HFF-Myc (cell line): ENCODE measurements at regions not wholly inside any gene's neighbourhood (a gene's known extent, or its start where the extent isn't known, plus 50 kb on each side); places are given as distances from the start of the nearest gene placed in this dataset.
"Not testable (repeated sequence)": the region's sequence is repeated elsewhere in the genome, so short reads cannot be mapped to it uniquely, and the experiment has no call there.

Source experiments
- DNase-seq: peaks from one replicate; pipeline ENCODE4 v3.0.0-alpha.2; 2011; ENCODE audit warnings: low read depth; ENCODE audit errors: extremely low read depth
- H3K4me3 ChIP-seq: replicated peaks from 2 replicates; pipeline ENCODE4 v1.5.1; 2011; ENCODE audit warnings: low read depth, mild to moderate bottlenecking, control low read depth, low read length
- CTCF ChIP-seq: IDR thresholded peaks from 2 replicates; pipeline ENCODE4 v1.5.1; 2012; ENCODE audit warnings: mild to moderate bottlenecking, low read depth, low read length, control low read depth; ENCODE audit errors: missing control alignments

DNA sequence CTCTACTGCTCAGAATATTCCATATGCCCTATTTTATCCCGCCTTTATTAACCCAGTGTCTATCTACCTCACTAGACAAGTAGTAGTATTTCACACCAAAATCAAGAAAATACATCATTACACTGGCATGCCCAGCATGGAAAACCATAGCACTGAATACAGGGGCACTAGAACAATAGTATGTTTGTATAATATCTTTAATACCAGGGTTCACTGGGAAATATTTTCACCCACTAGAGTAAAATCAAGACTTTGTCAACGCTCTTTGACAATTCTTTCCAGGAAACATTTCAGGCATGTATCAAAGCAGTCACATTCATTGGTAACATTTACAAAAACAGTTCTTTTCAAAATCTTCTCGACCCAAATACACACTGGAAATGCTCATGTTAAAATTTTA lies 119.3 kb upstream of the BEND6 start:
- no peak overlapping the region for H3K4me3 ChIP-seq
- no peak for TF ChIP-seq CTCF
- no peak for DNase-seq

DNA sequence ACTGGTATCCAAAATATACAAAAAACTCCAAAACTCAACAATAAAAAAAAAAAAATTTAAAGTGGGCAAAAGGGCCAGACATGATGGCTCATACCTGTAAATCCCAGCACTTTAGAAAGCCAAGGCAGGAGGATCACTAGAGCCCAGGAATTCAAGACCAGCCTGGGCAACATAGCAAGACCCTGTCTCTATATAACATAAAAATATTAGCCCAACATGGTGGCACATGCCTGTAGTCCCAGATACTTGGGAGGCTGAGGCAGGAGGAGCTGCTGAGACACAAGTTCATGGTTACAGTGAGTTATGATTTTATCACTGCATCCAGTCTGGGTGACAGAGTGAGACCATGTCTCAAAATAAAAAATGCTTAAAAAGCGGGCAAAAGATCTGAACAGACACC lies 121.0 kb upstream of the BEND6 start:
- DNase-seq: no peak
- no peak for TF ChIP-seq CTCF
- no peak overlapping the region for H3K4me3 ChIP-seq

- no peak for DNase-seq
- H3K4me3 ChIP-seq: no peak overlapping the region
- no peak for TF ChIP-seq CTCF
Measured at GRCh38 chr6:56833127-56833791, 121.6 kb upstream of the BEND6 start.

- H3K4me3 ChIP-seq: no peak overlapping the region
- DNase-seq: no peak
- TF ChIP-seq CTCF: no peak
Measured at GRCh38 chr6:56832225-56832624, 122.7 kb upstream of the BEND6 start.

- TF ChIP-seq CTCF: no peak
- H3K4me3 ChIP-seq: no peak overlapping the region
- DNase-seq: no peak
Measured at GRCh38 chr6:56831334-56831733, 123.6 kb upstream of the BEND6 start.

GRCh38 chr6:56827908-56828649 lies 126.8 kb upstream of the BEND6 start:
- TF ChIP-seq CTCF: no peak
- no peak for DNase-seq
- no peak overlapping the region for H3K4me3 ChIP-seq

GRCh38 chr6:56824431-56824830 lies 130.5 kb upstream of the BEND6 start:
- DNase-seq, H3K4me3 ChIP-seq: not testable (repeated sequence)
